ENCODE measurements at regions not wholly inside any gene's neighbourhood (a gene's known extent, or its start where the extent isn't known, plus 50 kb on each side); places are given as distances from the start of the nearest gene placed in this dataset.

- H2AFZ ChIP-seq (ENCODE audit: control insufficient read depth, low read depth, low read length), result no peak overlapping the region
- no TSS peak for BruUV-seq (replicated peaks)
- CTCF ChIA-PET, result no interaction called here
- TF ChIP-seq HSF1 (IDR thresholded peaks at IDR 0.05; ENCODE audit: low read depth, low read length) (no peak), REST (IDR thresholded peaks at IDR 0.05; ENCODE audit: low read depth, low read length) (no peak), POU2F2 (IDR thresholded peaks at IDR 0.05; ENCODE audit: borderline replicate concordance, low read depth, low read length) (no peak), NKRF (conservative IDR thresholded peaks at IDR 0.05) (no peak), NBN (IDR thresholded peaks at IDR 0.05) (no peak), SP1 (IDR thresholded peaks at IDR 0.05; ENCODE audit: low read depth, low read length) (no peak), SUPT20H (IDR thresholded peaks at IDR 0.05; ENCODE audit: borderline replicate concordance, control insufficient read depth, low read depth, low read length) (no peak), RBBP5 (conservative IDR thresholded peaks at IDR 0.05) (no peak), ATF3 (IDR thresholded peaks at IDR 0.05; ENCODE audit: borderline replicate concordance, extremely low read depth, low read depth, low read length) (no peak), CUX1 (IDR thresholded peaks at IDR 0.05; ENCODE audit: insufficient replicate concordance, low read depth, low read length) (no peak), IRF4 (IDR thresholded peaks at IDR 0.05; ENCODE audit: low read depth, low read length) (no peak)
These were observed 641.0 kb downstream of the PLPP3 start for GRCh38 chr1:55938376-55938850.

More at GRCh38 chr1:55938376-55938850, 641.0 kb downstream of the PLPP3 start:
- ATAC-seq (no peak), DNase-seq (ENCODE audit: low read depth, low spot score) (no peak), FAIRE-seq (no peak)
- H3K4me2 ChIP-seq (ENCODE audit: control insufficient read depth, insufficient read depth), result no peak overlapping the region
- H3K79me2 ChIP-seq (ENCODE audit: control insufficient read depth, insufficient read depth, low read length), result no peaks in the 10 kb centered on the region
- ChIA-PET RAD21 (ENCODE audit: unreplicated experiment) (interaction anchor here (1.1 kb wide), 1 partner anchor 13 kb away, joined by 3 read pairs; no protein-coding TSS in a partner anchor), SMC1A (ENCODE audit: uncharacterized antibody, unreplicated experiment) (interaction anchor here (0.6 to 1.3 kb wide), 3 partner anchors 20 to 55 kb away, joined by 3 to 5 read pairs (median 3); no protein-coding TSS in a partner anchor), POLR2A (interaction anchor here (0.5 kb wide), 1 partner anchor 41 kb away, joined by 3 read pairs; no protein-coding TSS in a partner anchor)
- H3K4me3 ChIP-seq, result no peak overlapping the region
- WGBS (ENCODE audit: insufficient coverage, insufficient replicate concordance, low lambda C conversion rate, missing lambda C conversion rate), result 23% methylated on average over 5 of the region's 5 CpGs
- no peaks in the 10 kb centered on the region for H4K20me1 ChIP-seq (ENCODE audit: control insufficient read depth, insufficient read depth)
- no peak overlapping the region for H3K27ac ChIP-seq (ENCODE audit: control insufficient read depth, insufficient read depth)
- no peaks in the 10 kb centered on the region for H3K36me3 ChIP-seq (ENCODE audit: control insufficient read depth in 2 of 2, insufficient read depth in 2 of 2, low read length in 1 of 2)
- H3K4me1 ChIP-seq (ENCODE audit: control insufficient read depth, insufficient read depth, low read length), result no peaks in the 10 kb centered on the region
- H3K9ac ChIP-seq (ENCODE audit: control insufficient read depth, insufficient read depth, low read length), result no peak overlapping the region
- no peaks in the 10 kb centered on the region for H3K9me3 ChIP-seq (replicated peaks; ENCODE audit: control insufficient read depth, insufficient read depth, low read length)
- intact Hi-C loops (cut with micrococcal nuclease; ENCODE audit: unreplicated experiment), result no loop called here
- H3K27me3 ChIP-seq (replicated peaks in 1 of 2; ENCODE audit: control insufficient read depth in 2 of 2, insufficient read depth in 2 of 2, low read length in 1 of 2), result no peaks in the 10 kb centered on the region
- in situ Hi-C loops (cut with MboI), result no loop called here
